H1 (cell line): ENCODE measurements at regions not wholly inside any gene's neighbourhood (a gene's known extent, or its start where the extent isn't known, plus 50 kb on each side); places are given as distances from the start of the nearest gene placed in this dataset.

Experiments used
- BRCA1 ChIP-seq: IDR thresholded peaks from 2 replicates; pipeline ENCODE4 v1.6.1; 2012; ENCODE audit warnings: low read depth, low read length, improper control_type of control experiment
- CTCF ChIP-seq, 3 experiments: IDR thresholded peaks; 1 replicate in 2 of 3; 2 replicates in 1 of 3; pipeline versions ENCODE4 v1.5.1 to v1.6.1; 2011; ENCODE audit warnings: low read length in 3 of 3, mild to moderate bottlenecking in 3 of 3, inconsistent platforms in 2 of 3, low read depth in 1 of 3, moderate library complexity in 1 of 3; ENCODE audit not compliant: insufficient read depth in 1 of 3; ENCODE audit errors: control extremely low read depth in 1 of 3
- EP300 ChIP-seq, 2 experiments: IDR thresholded peaks; 1 replicate in 1 of 2; 2 replicates in 1 of 2; pipeline ENCODE4 v1.6.1; 2011 to 2012; ENCODE audit warnings: low read depth in 2 of 2, low read length in 2 of 2, mild to moderate bottlenecking in 2 of 2, borderline replicate concordance in 1 of 2, inconsistent platforms in 1 of 2, moderate library complexity in 1 of 2
- GABPA ChIP-seq: IDR thresholded peaks from 2 replicates; pipeline ENCODE4 v1.6.1; 2011; ENCODE audit warnings: mild to moderate bottlenecking, low read length, moderate library complexity, borderline replicate concordance; ENCODE audit not compliant: insufficient read depth
- NANOG ChIP-seq: IDR thresholded peaks from 2 replicates; pipeline ENCODE4 v1.6.1; 2011; ENCODE audit warnings: low read length, low read depth, mild to moderate bottlenecking, inconsistent platforms; ENCODE audit not compliant: insufficient read depth, poor library complexity, severe bottlenecking
- POLR2A ChIP-seq, 2 experiments: IDR thresholded peaks; 1 replicate in 1 of 2; 2 replicates in 1 of 2; pipeline ENCODE4 v1.6.1; 2011; ENCODE audit warnings: low read depth in 2 of 2, low read length in 2 of 2, mild to moderate bottlenecking in 2 of 2; ENCODE audit errors: control extremely low read depth in 1 of 2
- RAD21 ChIP-seq, 2 experiments: IDR thresholded peaks in 1 of 2; conservative IDR thresholded peaks in 1 of 2; 2 replicates each; pipeline ENCODE4 v1.6.1; 2011; ENCODE audit warnings: low read depth in 2 of 2, low read length in 2 of 2, improper control_type of control experiment in 1 of 2, inconsistent platforms in 1 of 2, mild to moderate bottlenecking in 1 of 2, moderate library complexity in 1 of 2
- RFX5 ChIP-seq: IDR thresholded peaks from 2 replicates; pipeline ENCODE4 v1.6.1; 2011; ENCODE audit warnings: low read depth, low read length, improper control_type of control experiment, borderline replicate concordance
- RNF2 ChIP-seq: fragments of 200-900, 300-1000 bp; sonication (generic); IDR thresholded peaks from 2 replicates; pipeline ENCODE4 v1.7.1; 2016; ENCODE audit warnings: borderline replicate concordance, low read depth, mild to moderate bottlenecking, antibody characterized with exemption, low read length; ENCODE audit not compliant: poor library complexity, severe bottlenecking; ENCODE audit errors: missing control alignments
- SP1 ChIP-seq: IDR thresholded peaks from 2 replicates; pipeline ENCODE4 v1.6.1; 2011; ENCODE audit warnings: low read depth, low read length
- TAF1 ChIP-seq: IDR thresholded peaks from 2 replicates; pipeline ENCODE4 v1.6.1; 2011; ENCODE audit warnings: mild to moderate bottlenecking, low read depth, low read length
- TBP ChIP-seq: IDR thresholded peaks from 2 replicates; pipeline ENCODE4 v1.6.1; 2011; ENCODE audit warnings: low read depth, low read length, improper control_type of control experiment
- TEAD4 ChIP-seq: IDR thresholded peaks from 2 replicates; pipeline ENCODE4 v1.6.1; 2012; ENCODE audit warnings: low read depth, low read length, inconsistent platforms, mixed read lengths
- ZNF274 ChIP-seq: IDR thresholded peaks from 2 replicates; pipeline ENCODE4 v1.7.0; 2012; ENCODE audit warnings: low read length, borderline replicate concordance; ENCODE audit errors: extremely low read depth

GRCh38 chr10:10193848-10194247 lies 823.8 kb upstream of the CELF2 start:
- peak; percentile 15 to 18; a peak in 3 of 4 replicates for TF ChIP-seq RAD21 (IDR thresholded peaks at IDR 0.05 in 1 of 2, conservative IDR thresholded peaks at IDR 0.05 in 1 of 2; ENCODE audit: low read depth in 2 of 2, low read length in 2 of 2)
- no peak for TF ChIP-seq TAF1
- no peak for TF ChIP-seq CTCF (IDR thresholded peaks at IDR 0.05; ENCODE audit: control extremely low read depth in 1 of 3, insufficient read depth in 1 of 3, low read depth in 1 of 3, low read length in 3 of 3)
- TF ChIP-seq NANOG: no peak
- TF ChIP-seq TBP: no peak
- TF ChIP-seq POLR2A (IDR thresholded peaks at IDR 0.05; ENCODE audit: control extremely low read depth in 1 of 2, low read depth in 2 of 2, low read length in 2 of 2): no peak
- no peak for TF ChIP-seq EP300 (IDR thresholded peaks at IDR 0.05; ENCODE audit: borderline replicate concordance in 1 of 2, low read depth in 2 of 2, low read length in 2 of 2)
- TF ChIP-seq SP1: no peak
- no peak for TF ChIP-seq BRCA1
- TF ChIP-seq RFX5: no peak
- TF ChIP-seq ZNF274: no peak
- no peak for TF ChIP-seq GABPA
- TF ChIP-seq RNF2: no peak
- no peak for TF ChIP-seq TEAD4
